Activated CD8-positive, alpha-beta T cell treated with anti-CD3 and anti-CD28 coated beads, Interleukin-2, amount 10 ng/mL, durations not matched to agents 7 days and 5 days (primary cell): ENCODE measurements at regions not wholly inside any gene's neighbourhood (a gene's known extent, or its start where the extent isn't known, plus 50 kb on each side); places are given as distances from the start of the nearest gene placed in this dataset.

Experiments used
- ATAC-seq: fragments of 150-1000 bp; cut with Tn5 transposase; one replicate; pipeline ENCODE4 v1.10.0; 2021; ENCODE audit warnings: moderate library complexity
- CTCF ChIA-PET: fragments of 350-600 bp; sonication (Branson Sonifier 250); formaldehyde crosslinking; loops from one replicate; lab custom pipeline; 2021; ENCODE audit warnings: antibody characterized with exemption; lab: Charles Lee
- POLR2A ChIA-PET: fragments of 350-600 bp; sonication (Branson Sonifier 250); formaldehyde crosslinking; loops from one replicate; lab custom pipeline; 2021; ENCODE audit warnings: antibody characterized with exemption; lab: Charles Lee
- DNase-seq: peaks from one replicate; pipeline ENCODE4 v3.0.0-alpha.2; 2020
- H3K27ac Mint-ChIP-seq: one replicate; pipeline ENCODE4 v1.8.0; 2021; ENCODE audit warnings: mild to moderate bottlenecking, mixed read lengths
- H3K27me3 Mint-ChIP-seq: one replicate; pipeline ENCODE4 v1.8.0; 2021; ENCODE audit warnings: low read depth, mixed read lengths
- H3K36me3 Mint-ChIP-seq: one replicate; pipeline ENCODE4 v1.8.0; 2021; ENCODE audit warnings: low read depth, mixed read lengths
- H3K4me1 Mint-ChIP-seq: one replicate; pipeline ENCODE4 v1.8.0; 2021; ENCODE audit warnings: low read depth, mixed read lengths
- H3K4me3 Mint-ChIP-seq: one replicate; pipeline ENCODE4 v1.8.0; 2021; ENCODE audit warnings: mild to moderate bottlenecking, mixed read lengths
- H3K9me3 Mint-ChIP-seq: one replicate; pipeline ENCODE4 v1.8.0; 2022; ENCODE audit warnings: mixed read lengths; ENCODE audit not compliant: insufficient read depth

DNA sequence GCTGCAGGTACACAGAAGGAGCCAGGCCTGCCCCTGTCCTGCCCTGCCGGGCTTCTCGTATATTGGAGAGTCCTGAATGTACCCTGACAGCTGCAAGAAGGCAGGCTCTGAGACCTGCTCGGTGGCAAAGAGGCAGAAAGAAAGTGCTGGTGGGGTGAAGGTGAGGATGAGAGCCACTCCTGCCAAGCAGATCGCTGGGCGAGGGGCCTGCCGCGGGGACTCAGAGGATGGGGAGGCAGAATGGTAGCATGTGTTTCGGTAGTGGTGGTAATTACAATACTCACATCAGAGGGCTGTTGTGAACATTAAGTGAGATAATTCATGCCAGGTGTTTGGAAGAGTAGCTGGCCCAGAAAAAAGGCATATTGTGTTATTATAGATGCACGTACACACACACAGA, 56.6 kb upstream of the SLC22A23 start:
- no peak for DNase-seq
- Mint-ChIP-seq H3K27ac (no peak overlapping the region), H3K4me1 (no peaks in the 10 kb centered on the region), H3K4me3 (no peak overlapping the region), H3K9me3 (no peaks in the 10 kb centered on the region), H3K27me3 (peaks cover 7% of the 10 kb centered on the region), H3K36me3 (no peaks in the 10 kb centered on the region)
- ChIA-PET POLR2A (no interaction called here), CTCF (no interaction called here)
- ATAC-seq, result no peak

DNA sequence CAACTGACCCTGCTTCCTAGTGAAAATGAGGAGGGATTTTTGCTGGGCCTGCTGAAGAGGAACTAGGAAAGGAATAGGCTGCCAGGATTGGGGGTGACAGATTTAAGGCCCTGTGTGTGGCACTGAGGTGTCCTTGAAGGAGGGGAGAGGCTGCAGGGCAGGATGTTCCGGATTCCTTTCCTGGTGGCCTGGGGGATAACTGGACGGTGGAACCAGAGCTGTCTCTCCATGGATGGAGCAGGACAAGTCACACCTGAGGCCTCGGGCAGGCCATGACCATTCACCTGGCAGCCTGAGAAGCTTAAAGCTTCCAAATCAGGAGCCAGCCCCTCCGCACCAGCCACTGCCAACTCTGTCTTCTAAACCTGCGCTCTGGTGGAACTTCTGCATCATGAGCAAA, 56.0 kb upstream of the SLC22A23 start:
- peaks cover 7% of the 10 kb centered on the region for H3K27me3 Mint-ChIP-seq
- POLR2A ChIA-PET, result no interaction called here
- CTCF ChIA-PET, result no interaction called here
- no peaks in the 10 kb centered on the region for H3K9me3 Mint-ChIP-seq
- H3K27ac Mint-ChIP-seq, result no peak overlapping the region
- H3K36me3 Mint-ChIP-seq, result no peaks in the 10 kb centered on the region
- DNase-seq, result no peak
- no peak for ATAC-seq
- H3K4me3 Mint-ChIP-seq, result no peak overlapping the region
- H3K4me1 Mint-ChIP-seq, result no peaks in the 10 kb centered on the region

- DNase-seq (no peak), ATAC-seq (no peak)
- Mint-ChIP-seq H3K36me3 (no peaks in the 10 kb centered on the region), H3K27ac (no peak overlapping the region), H3K4me3 (no peak overlapping the region), H3K4me1 (no peaks in the 10 kb centered on the region), H3K27me3 (peaks cover 7% of the 10 kb centered on the region), H3K9me3 (no peaks in the 10 kb centered on the region)
- ChIA-PET CTCF (interaction anchor here (2.0 kb wide), 1 partner anchor 99 kb away, joined by 5 read pairs; no protein-coding TSS in a partner anchor), POLR2A (no interaction called here)
Observed at GRCh38 chr6:3510617-3511016, 53.8 kb upstream of the SLC22A23 start.

DNA sequence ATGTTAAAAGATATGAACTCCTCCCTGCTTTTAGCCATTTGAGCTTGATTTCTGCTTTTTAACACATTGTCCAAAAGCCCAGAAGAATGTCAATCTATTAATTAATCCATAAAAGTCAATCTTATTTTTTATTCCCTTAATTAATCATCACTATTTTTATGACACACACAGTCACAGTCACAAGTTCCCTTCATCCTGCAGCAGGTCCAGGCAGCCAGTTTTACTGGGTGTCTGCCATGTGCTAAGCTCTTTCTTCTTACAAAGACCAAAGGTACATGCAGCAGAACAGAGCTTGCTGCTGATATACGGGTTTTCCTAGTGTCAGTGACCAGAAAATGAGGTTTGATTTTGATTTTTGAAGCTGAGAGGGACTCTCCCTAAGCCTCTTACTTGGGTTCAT, 53.3 kb upstream of the SLC22A23 start:
- POLR2A ChIA-PET, result no interaction called here
- no peaks in the 10 kb centered on the region for H3K9me3 Mint-ChIP-seq
- CTCF ChIA-PET, result interaction anchor here (2.0 kb wide), 1 partner anchor 99 kb away, joined by 5 read pairs; no protein-coding TSS in a partner anchor
- no peaks in the 10 kb centered on the region for H3K36me3 Mint-ChIP-seq
- DNase-seq (no peak), ATAC-seq (no peak)
- H3K4me1 Mint-ChIP-seq, result no peaks in the 10 kb centered on the region
- no peak overlapping the region for H3K4me3 Mint-ChIP-seq
- H3K27me3 Mint-ChIP-seq, result peaks cover 7% of the 10 kb centered on the region
- no peak overlapping the region for H3K27ac Mint-ChIP-seq

- peaks cover 11% of the 10 kb centered on the region for H3K27me3 Mint-ChIP-seq
- H3K4me3 Mint-ChIP-seq, result no peak overlapping the region
- ChIA-PET CTCF (no interaction called here), POLR2A (no interaction called here)
- no peak for DNase-seq
- no peak overlapping the region for H3K27ac Mint-ChIP-seq
- H3K9me3 Mint-ChIP-seq, result no peaks in the 10 kb centered on the region
- H3K36me3 Mint-ChIP-seq, result no peaks in the 10 kb centered on the region
- H3K4me1 Mint-ChIP-seq, result no peaks in the 10 kb centered on the region
- no peak for ATAC-seq
Observed at GRCh38 chr6:3509336-3509735, 52.5 kb upstream of the SLC22A23 start.

- H3K9me3 Mint-ChIP-seq, result no peaks in the 10 kb centered on the region
- no peaks in the 10 kb centered on the region for H3K36me3 Mint-ChIP-seq
- DNase-seq (no peak), ATAC-seq (no peak)
- no peak overlapping the region for H3K27ac Mint-ChIP-seq
- peaks cover 14% of the 10 kb centered on the region for H3K27me3 Mint-ChIP-seq
- ChIA-PET POLR2A (no interaction called here), CTCF (no interaction called here)
- H3K4me3 Mint-ChIP-seq, result no peak overlapping the region
- H3K4me1 Mint-ChIP-seq, result no peaks in the 10 kb centered on the region
Observed at GRCh38 chr6:3506751-3507383, 50.0 kb upstream of the SLC22A23 start.
